Femur (tissue), 1 donor: ENCODE measurements at regions not wholly inside any gene's neighbourhood (a gene's known extent, or its start where the extent isn't known, plus 50 kb on each side); places are given as distances from the start of the nearest gene placed in this dataset.
"Not testable (repeated sequence)": the region's sequence is repeated elsewhere in the genome, so short reads cannot be mapped to it uniquely, and the experiment has no call there.

Source experiments
- DNase-seq: peaks from one replicate; pipeline ENCODE4 v3.0.0-alpha.2; 2017

- DNase-seq: no peak
Observed at GRCh38 chr16:80116711-80117110, 424.1 kb upstream of the DYNLRB2 start.

GRCh38 chr16:80114699-80115098, 426.1 kb upstream of the DYNLRB2 start:
- no peak for DNase-seq

- DNase-seq: no peak
Observed at GRCh38 chr16:80113873-80114574, 426.8 kb upstream of the DYNLRB2 start.

DNA sequence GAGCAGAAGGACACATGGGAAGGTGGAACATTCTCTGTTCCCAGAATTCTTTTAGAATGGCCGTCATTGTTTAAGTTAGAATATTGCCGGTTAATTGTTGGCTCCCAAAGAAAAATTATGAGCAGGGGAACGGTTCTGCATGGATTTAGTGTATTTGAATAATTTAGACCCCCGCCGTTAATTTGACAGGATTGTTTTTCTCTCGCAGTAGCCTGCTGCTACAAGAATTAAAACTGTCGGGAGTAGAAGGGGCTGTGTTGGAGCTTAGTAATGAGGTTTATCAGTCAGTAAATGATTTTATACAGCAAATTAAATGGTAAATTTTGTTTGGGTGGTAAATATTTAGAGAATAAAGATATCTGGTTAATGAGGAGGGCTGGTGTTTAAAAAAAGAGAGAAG, 431.2 kb upstream of the DYNLRB2 start:
- DNase-seq: no peak

DNA sequence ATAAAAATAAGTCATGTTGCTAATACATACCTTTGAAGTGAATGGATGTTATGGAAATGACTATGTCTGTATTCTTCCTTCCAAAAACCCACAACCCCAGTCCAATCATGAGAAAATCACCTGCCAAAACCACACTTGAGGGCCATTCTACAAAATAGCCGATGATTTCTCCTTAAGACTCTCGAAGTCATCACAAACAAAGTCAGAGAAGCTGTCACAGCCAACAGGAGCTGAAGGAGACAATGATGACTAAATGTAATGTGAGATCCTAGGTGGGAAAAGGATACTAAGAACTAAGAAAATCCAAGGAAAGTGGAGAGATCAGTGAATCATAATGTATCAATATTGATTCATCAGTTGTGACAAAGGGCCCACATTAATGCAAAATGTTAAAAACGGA, 432.9 kb upstream of the DYNLRB2 start:
- DNase-seq: no peak

DNA sequence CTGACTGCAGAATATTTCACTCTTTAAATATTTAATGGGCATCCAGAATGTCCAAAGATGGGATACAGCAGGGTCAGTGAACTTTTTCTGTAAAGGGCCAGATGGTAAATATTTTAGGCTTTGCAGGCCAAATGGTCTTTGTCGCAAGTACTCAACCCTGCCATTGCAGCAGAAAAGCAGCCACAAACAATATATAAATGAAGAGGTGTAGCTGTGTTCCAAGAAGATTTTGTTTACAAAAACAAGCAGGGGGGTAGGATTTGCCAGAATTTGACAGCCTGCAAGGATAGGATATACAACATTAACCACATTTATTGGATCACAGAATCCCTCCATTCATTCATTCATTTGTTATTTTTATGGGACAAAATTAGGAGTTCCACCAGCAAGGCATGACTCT, 435.0 kb upstream of the DYNLRB2 start:
- DNase-seq: no peak

DNA sequence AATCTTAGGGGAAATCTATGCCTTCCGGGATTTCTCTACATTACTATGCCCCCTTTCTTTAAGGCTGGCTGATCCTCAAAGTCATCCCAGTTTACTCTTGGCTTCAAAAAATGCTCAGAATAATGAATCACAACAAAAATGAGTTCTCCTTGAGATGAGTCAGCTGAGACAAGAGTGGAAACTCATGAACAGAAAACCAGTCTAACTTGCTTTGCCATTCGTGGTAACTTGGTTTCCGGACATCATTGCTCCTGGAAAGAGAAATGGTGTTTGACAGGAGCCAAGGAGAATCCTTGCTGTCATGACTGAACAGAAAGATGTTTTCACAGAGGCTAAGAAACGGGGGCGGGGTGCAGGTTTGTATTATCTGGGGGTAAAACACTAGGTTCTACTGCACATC, 435.6 kb upstream of the DYNLRB2 start:
- no peak for DNase-seq

DNA sequence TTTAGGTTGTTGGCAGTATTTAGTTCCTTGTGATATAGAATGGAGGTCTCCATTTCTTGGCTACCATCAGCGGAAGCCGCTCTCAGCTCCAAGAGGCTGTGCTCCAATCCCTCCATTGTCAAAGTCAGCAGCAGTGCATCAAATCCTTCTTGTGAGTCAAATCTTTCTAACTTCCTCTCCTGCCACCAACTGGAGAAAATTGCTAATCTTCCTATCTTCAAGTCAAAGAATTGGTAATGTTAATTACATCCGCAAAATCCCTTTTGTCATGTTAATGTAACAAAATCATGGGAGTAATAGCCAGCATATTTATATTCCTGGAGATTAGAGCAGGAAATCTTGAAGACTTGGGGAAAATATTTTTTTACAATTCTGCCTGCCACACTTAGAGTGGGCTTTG, 436.4 kb upstream of the DYNLRB2 start:
- DNase-seq: no peak

DNA sequence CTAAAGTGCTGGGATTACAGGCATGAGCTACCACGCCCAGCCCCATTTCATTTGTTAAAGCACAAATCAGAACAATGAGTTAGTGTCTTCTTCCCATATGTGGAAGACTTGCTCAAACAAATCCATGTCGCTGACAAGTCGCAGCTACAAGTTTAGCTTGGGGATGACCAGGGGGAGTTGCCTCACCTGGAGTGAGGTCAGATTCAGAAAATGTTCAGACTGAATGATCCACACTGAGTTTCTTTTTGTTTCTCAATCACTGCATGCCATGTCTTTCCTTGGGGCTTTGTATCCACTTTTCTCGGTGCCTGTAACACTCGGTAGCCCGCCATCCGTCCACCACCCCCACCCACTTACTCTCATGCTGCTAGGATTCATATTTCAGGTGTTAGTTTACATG, 437.3 kb upstream of the DYNLRB2 start:
- DNase-seq: no peak

DNA sequence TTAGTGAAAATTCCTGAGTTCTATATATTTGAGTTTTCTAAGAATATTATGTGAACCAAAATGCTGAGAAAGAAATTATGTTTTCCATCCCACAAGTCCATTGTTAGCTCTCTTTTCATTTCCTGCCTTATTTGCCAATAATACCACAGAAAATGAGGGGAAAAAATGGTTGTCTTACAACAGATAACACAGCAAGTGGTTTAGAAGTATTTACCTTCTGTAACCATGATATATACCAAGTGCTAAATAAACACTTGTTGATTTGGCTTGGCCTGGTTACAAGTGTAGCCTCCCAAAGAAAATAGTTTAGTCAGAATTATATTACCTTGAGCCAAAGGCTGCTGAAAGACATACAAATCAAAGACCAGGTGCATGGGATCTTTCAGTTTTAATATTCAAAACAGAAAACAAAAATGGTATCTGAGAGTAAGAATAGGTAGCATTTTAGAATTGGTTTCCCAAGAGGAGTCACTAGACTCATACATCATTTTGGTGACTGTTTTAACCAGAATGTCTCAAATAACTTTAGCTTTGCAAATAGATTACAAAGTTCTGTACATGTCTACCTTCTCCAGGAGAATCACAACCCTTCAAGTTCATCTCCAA, 439.8 kb upstream of the DYNLRB2 start:
- DNase-seq: no peak

DNA sequence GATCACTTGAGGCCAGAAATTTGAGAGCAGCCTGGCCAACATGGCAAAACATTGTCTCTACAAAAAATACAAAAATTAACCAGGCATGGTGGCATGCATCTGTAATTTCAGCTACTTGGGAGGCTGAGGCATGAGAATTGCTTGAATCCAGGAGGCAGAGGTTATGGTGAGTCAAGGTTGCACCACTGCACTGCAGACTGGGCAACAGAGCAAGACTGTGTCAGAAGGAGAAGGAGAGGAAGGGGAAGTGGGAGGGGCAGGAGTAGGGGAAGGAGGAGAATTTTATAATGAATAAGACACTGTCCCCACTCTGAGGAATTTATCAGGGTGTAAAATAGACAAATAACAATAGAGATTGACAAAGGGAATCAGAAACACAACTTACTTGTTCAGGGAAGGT, 440.6 kb upstream of the DYNLRB2 start:
- DNase-seq: no peak

DNA sequence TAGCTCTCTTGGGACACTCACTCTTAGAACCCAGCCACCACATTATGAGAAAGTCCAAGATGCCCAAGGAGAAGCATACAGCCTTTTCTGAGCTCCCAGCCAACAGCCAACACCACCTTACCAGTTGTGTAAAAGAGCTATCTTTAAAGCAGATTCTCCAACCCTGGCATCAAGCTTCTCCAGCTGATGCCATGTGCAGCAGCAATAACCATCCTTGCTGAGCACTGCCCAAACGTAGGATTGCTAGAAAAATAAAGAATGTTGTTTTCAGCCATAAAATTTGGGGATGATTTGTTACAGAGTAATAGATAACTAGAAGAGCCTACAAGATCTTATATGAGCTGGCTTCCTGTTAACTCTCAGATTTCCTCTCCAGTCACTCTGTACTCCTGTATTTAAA, 443.7 kb upstream of the DYNLRB2 start:
- DNase-seq: no peak

DNA sequence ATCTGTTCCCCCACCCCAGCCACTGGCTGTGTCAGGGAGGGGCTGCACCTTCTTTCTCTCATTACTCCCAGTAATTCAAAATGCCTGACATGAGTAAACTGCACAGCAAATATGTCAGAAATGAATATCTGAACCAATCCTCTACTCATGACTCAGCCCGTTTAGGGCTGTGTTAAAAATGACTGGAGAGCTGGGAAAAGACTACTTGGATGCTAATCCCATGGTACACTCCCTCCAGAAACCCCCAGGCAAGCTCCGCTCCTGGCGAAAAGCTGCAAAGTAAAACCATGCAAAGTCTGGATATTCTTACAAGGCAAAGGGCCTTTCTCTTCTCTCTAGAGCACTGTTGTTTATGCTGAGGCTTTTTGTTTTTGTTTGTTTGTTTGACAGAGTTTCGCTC, 448.1 kb upstream of the DYNLRB2 start:
- DNase-seq: no peak

DNA sequence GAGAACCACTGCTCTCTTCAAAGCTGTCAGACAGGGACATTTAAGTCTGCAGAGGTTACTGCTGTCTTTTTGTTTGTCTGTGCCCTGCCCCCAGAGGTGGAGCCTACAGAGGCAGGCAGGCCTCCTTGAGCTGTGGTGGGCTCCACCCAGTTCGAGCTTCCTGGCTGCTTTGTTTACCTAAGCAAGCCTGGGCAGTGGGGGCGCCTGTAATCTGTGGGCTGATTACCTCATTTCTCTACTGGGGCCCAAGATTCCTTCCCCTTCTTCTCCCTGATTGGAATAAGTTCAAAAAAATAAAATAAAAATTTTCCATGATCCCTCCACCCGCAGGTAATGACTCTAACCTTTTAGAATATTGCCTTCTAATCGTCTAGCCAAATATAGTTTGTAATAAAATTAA, 449.3 kb upstream of the DYNLRB2 start:
- not testable (repeated sequence) for DNase-seq

DNA sequence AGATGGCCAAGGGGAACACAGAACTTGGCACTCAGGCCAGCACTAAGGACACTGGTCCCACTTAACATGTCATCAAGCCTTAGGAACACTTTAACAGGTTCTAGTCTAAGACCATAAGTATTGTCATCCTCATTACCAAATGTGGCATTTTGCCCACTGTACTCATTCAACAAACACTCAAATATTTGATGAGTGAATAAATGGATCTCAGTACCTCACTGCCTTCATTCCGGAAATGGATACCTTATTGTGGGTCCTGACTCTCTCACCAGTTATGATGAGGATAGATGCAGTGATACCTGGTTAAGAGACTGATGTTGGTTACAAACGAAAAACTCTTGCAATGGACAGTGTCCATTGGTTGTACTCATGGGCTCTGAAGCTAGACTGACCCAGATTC, 455.2 kb upstream of the DYNLRB2 start:
- DNase-seq: no peak

- peak; percentile 74 for DNase-seq
Observed at GRCh38 chr16:80084614-80085013, 456.2 kb upstream of the DYNLRB2 start.

GRCh38 chr16:80084163-80084562, 456.6 kb upstream of the DYNLRB2 start:
- DNase-seq: no peak

GRCh38 chr16:80082906-80083305, 457.9 kb upstream of the DYNLRB2 start:
- DNase-seq: no peak

DNA sequence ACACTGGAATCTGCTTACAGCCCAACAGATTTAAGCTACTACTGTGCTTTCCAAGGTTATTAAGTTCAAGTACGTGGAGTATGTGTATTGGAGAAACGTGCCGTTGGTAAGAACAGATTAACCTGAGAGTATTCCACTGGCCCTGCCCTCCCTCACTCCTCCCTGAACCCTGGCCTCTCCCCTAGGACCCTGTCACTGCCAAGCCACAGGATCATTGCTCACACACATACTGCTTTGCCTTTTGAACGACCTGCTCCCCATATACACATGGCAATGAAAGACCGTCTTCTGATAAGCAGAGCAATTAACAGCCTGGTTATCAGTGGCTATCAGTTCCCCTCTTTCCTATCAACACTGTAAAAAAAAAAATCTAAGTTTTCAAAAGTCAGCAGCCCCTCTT, 458.9 kb upstream of the DYNLRB2 start:
- DNase-seq: no peak

DNA sequence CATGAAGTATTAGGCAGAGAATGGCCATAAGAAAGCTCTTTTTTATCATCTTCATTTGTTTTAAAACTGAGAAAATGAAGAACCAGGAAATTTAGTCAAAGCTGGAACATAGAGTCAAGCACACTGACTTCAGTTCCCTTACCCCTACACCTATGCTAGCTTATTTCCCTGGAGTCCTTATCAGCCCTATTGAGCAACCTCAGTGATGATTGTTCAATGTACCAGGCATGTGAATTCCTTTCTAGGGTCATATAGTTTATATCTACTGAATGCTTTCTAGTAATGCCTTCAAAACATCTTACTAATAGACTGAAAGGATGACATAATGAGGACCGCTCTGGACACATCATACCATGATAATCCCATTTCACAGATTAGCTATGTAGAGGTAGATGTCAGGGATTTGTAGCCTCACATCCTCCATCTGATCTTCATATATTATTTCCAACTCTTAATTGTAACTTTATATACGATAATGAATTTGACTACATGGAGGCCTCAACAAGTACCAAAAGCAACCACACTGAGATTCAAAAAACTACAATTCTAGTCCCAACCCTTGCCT, 460.4 kb upstream of the DYNLRB2 start:
- no peak for DNase-seq

GRCh38 chr16:80079072-80079471, 461.7 kb upstream of the DYNLRB2 start:
- DNase-seq: no peak

GRCh38 chr16:80077696-80078095, 463.1 kb upstream of the DYNLRB2 start:
- no peak for DNase-seq

GRCh38 chr16:80074329-80074728, 466.5 kb upstream of the DYNLRB2 start:
- DNase-seq: no peak

- DNase-seq: no peak
Observed at GRCh38 chr16:80071964-80072456, 468.8 kb upstream of the DYNLRB2 start.
